ENCODE measurements at regions not wholly inside any gene's neighbourhood (a gene's known extent, or its start where the extent isn't known, plus 50 kb on each side); places are given as distances from the start of the nearest gene placed in this dataset.

DNA sequence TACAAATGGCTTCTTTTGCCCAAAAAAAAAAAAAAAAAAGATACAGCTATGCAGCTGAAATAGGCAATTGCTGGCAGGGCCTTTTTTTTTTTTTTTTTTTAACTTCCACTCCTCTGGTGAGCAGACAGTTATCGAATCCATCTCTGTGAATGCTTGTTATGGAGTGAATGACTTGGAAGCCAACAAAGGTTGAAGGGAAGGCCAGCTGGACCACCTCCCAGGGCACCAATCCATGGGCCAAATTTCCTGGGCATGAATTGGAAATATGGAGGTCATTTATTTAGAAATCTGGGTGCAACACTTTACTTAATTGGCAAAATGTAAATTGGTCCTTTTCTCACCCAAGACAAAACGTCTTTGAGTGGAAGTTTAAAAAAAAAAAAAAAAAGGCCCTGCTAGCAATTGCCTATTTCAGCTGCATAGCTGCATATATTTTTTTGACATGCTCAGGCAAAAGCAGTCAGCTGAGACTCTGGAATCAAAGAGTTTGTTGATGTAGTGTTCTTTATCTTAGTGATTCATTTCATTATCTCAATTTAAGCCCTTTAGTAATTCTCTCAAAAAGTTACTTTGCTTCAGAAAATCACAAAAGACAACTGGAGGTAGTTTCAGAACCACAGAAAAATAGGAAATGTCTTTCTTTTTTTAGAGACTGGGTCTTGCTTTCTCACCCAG is 392.2 kb upstream of the KLF4 start:
- TF ChIP-seq, protein P1, sequence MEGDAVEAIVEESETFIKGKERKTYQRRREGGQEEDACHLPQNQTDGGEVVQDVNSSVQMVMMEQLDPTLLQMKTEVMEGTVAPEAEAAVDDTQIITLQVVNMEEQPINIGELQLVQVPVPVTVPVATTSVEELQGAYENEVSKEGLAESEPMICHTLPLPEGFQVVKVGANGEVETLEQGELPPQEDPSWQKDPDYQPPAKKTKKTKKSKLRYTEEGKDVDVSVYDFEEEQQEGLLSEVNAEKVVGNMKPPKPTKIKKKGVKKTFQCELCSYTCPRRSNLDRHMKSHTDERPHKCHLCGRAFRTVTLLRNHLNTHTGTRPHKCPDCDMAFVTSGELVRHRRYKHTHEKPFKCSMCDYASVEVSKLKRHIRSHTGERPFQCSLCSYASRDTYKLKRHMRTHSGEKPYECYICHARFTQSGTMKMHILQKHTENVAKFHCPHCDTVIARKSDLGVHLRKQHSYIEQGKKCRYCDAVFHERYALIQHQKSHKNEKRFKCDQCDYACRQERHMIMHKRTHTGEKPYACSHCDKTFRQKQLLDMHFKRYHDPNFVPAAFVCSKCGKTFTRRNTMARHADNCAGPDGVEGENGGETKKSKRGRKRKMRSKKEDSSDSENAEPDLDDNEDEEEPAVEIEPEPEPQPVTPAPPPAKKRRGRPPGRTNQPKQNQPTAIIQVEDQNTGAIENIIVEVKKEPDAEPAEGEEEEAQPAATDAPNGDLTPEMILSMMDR (IDR thresholded peaks at IDR 0.05; ENCODE audit: low read depth, low read length) = no peak
- TF ChIP-seq POLR2A (IDR thresholded peaks at IDR 0.05; ENCODE audit: extremely low read depth, insufficient read length) = no peak
- TF ChIP-seq, protein P2, sequence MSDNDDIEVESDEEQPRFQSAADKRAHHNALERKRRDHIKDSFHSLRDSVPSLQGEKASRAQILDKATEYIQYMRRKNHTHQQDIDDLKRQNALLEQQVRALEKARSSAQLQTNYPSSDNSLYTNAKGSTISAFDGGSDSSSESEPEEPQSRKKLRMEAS (IDR thresholded peaks at IDR 0.05; ENCODE audit: low read depth, low read length) = no peak
- TF ChIP-seq MYC (IDR thresholded peaks at IDR 0.05; ENCODE audit: low read depth, low read length) = no peak
